GM03348 (cell line): ENCODE measurements at regions not wholly inside any gene's neighbourhood (a gene's known extent, or its start where the extent isn't known, plus 50 kb on each side); places are given as distances from the start of the nearest gene placed in this dataset.

Source experiments
- DNase-seq: peaks from one replicate; pipeline ENCODE4 v3.0.0; 2012; ENCODE audit warnings: low spot score

DNA sequence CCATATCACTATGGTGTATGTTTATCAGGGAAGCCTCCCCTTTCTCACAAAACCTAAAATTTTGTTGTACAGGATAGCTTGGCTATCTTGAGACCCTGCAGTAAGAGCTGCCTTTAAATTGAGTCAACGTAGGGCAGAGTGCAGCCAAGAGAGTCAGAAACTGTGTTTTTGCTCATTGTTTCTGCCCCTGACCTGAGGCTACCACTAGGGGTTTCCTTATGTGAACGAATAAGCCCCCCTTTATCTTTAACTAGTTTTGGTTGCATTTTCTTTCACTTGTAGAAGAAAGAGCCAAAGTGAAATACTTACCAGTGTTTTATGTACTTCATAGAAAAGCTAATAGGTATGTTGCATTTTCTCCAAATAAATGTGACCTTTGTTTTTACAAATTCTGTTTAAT is 149.9 kb upstream of the TMC3 start:
- DNase-seq, result no peak

DNA sequence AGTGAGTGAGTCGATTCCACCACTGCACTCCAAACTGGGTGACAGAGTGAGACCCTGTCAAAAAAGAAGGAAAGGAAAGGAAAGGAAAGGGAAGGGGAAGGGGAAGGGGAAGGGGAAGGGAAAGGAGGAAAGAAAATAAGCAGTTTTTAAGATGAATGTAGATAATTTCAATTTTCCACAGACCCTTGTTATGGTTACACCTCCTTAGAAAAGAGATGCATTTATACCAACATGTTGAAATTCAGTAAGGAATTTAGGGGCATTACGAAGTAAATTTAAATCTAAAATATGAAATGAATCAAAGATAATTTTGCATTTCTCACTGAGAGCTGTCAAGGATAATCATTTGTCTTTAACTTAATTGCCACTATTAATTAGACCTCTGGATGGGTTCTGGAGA is 146.5 kb upstream of the TMC3 start:
- no peak for DNase-seq

DNA sequence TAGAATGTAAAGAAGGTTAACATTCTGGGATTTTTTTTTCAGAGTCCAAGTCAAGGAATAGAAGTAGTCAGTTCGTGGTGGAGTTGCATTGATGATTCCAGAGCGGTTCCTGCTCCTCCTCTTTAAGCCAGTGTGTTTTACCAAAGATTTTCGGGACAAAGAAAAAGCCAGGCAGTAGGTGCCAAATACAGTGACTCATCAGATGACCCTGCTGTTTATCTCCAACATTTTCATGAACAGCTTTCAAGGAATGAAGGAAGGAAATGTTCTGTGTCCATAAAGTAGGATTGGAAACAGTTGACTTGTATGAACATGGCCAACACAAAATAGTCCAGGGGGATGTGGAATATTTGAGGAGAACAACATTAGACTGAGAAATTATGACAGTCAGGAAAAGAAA is 142.4 kb upstream of the TMC3 start:
- peak; percentile 35 for DNase-seq

DNA sequence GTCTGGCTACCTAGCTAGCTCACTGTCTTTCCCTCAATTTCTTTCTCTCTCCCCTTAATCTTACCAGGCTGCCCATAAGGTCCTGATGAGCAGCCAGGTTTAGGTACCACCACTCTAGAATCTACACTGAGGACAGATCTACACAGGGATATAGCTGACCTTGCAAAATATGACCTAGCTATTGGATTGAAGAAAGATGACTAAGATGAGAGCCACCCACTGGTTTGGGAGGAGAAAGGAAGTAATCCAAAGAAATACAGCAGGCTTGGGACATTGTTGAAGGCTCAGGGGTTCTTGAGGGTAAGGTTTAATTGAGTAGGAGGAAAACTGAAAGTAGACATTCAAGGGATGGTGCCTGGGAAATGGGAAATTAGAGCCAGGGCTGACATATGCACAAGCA is 142.0 kb upstream of the TMC3 start:
- peak; percentile 22 for DNase-seq

DNA sequence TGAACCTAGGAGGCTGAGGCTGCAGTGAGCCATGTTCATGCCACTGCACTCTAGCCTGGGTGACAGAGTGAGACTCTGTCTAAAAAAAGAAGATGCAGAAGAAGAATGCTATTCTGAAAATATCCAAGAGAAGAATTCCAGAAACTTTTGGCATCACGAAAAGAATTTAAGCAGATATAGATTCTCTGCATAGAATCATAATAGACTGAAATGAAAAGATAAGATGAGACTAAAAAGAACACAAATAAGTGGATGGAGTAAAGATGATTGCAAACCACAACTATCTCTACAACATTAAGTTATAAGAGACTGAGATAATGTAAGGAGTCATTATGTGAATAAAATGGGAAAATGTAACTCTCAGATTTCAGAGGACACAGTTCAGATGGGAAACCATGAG is 140.7 kb upstream of the TMC3 start:
- DNase-seq, result no peak

DNA sequence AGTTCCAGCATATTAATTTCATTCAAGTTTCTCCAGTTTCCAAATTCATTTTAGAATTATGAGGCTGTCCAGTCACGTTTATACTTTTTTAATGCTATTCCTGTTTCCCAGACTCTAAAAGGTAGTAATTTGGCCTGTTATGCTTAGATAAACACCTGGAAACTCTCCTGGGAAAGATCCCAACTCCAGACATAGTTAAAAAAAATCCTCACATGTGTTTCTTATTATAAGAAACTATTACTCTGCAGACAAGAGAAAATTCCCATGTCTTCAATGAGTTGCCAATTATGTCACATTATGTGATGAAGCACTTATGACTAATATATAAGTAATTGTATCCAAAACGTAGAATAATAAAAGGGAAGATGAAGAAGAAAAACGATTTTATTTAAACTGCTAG is 137.1 kb upstream of the TMC3 start:
- peak; percentile 31 for DNase-seq

DNA sequence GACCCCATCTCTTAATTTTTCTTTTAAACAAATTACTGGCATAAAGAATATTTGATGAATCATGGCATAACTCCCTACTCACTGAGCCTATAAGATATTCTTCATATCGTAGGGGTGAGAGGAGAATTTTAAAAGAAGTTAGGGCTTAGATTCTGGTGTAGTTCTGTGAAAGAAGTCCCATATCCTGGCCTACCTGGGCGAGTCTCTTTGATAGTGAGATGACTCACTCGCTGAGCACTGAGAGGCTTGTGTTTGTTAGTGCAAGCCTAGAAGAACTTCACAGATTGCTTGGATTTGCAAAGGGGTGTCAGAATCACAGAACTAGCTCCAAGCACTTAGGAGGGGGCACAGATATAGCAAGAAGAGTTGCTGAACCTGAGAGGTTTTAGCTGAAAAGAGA is 133.8 kb upstream of the TMC3 start:
- DNase-seq, result no peak

DNA sequence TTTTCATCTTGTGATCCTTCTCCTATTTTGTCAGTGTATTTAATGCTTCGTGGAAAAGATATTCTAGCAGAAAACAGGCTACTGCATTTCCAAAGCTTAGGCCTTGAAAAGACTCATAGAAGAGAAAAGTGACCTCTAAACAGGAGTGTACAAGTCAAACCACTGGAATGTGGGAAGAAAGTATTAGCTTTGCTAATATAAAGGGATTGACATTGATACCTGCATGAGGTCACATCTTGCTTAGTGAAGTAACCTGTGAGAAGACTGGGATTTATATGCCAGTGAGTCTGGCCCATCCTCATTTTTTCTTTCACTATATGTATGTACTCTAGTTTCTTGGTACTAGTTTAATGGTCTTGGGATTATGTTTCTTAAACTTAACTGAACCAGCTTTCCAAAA is 132.9 kb upstream of the TMC3 start:
- no peak for DNase-seq

DNA sequence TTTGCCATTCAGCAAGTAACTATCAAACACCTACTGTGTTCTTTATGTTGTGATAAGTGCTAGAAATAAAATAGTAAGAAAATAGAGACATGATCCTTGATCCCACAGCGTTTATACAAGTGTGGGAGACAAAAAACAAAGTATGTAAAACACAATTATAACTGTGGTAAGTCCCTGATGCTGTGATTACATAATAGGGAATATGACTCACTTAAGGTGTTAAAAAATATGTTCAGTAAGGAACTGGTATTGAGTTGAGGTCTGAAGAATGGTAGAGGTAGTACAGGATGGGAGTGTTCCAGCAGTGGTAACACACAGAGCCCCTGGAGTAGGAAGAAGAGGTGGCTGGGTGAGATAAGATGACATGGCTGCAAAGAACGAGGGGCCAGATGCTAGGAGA is 132.1 kb upstream of the TMC3 start:
- DNase-seq, result no peak

DNA sequence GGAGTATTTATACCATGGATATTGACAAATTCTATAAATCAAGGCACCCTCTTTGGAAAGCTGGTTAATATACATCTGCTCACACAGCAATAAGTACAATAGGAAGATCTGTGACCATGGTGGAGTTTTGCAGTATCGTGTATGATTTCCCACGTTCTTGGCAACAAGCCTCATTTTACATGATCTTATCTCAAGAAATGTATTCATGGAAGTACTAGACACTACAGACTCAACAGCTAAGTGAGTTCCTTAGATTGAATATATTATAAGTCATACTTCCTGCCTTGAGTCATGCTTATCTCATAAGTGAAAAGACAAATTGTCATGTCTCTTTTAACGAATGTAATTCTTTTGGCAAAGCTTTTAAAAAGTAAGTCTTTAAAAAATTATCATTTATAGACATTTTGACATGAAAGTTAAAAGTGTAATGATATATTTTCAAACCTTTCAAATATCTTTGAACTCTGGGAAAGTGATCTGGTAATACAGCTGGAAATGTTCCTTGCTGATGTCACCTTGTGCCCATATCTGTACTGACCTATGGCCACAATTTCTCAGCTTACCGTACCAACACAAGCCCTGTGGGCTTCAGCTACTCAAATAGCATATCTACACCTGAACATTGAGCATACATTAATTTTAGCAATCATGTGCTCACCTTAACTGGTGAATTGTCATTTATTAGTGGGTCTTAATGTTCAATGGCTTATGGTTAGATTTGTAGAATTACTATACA is 130.3 kb upstream of the TMC3 start:
- DNase-seq, result no peak

DNA sequence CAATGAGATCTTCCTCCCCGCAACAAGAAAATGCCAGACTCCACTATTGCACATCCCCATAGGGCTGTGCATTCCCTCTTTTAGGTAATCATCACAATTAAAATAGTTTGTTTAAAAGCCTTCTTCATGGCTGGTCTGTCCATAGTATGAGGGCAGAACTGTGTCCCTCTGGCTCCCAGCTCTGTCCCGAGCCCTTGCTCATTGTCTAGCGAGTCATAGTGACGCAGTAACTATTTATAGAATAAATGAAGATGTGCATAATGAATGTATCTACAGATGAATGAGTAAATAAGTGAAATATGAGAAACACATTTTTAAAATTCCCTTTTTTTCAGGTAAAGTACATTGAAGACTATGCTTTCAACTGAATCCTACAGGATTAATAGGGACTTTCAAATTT is 128.4 kb upstream of the TMC3 start:
- DNase-seq, result no peak

DNA sequence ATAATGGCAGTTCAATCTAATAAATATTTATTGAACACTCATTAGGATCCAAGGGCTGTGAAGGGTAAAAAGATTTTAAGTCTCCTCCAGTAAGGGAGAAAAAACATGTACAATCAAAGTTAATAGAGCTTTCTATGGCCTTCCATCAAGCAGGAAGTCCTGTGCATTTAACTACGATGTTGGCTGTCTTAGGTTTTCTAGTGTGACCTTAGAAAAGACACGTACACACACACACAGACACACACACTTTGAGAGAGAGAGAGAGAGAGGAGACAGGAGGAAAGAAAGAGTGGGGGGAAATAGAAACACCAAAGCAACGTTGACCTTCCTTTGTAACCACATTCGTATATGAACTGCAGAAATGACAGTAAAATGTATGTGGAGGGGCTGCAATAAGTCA is 126.1 kb upstream of the TMC3 start:
- DNase-seq, result no peak

DNA sequence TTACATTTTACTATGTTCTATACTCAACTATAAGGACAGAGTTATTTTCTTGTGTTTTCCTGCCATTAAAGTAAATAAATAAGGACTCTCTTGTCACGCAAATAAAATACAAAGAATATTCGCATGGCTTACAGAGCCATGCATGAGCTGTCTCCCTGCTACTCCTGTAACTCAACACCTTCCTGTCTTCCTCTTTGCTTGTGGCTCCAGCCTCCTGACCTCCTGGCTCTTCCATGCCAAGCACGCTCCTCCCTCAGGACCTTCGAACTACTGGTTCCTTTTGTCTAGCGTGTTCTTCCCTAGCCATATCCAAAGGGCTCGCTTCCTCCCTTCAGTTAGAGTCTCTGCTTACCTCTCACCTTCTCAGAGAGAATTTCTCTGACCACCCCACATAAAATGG is 124.3 kb upstream of the TMC3 start:
- DNase-seq, result no peak

DNA sequence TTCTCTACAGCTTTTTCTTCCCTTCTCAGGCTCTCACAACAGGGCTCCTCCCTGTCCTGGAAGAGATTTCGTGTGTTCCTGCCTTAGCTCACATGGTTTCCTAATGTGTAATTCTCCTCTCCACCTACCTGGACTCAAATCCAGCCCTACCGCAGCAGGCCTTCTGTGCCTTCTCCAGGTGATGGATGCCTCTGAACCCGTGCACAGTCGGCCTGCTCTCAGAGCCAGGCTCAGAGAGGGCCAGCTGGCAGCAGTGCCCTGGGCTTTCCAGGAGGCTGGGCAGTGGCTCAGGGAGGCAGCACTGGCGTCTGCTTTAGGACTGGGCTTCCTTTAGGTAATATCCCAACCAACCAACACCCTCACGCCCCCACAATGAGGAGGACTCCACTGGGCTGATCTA is 123.2 kb upstream of the TMC3 start:
- no peak for DNase-seq

DNA sequence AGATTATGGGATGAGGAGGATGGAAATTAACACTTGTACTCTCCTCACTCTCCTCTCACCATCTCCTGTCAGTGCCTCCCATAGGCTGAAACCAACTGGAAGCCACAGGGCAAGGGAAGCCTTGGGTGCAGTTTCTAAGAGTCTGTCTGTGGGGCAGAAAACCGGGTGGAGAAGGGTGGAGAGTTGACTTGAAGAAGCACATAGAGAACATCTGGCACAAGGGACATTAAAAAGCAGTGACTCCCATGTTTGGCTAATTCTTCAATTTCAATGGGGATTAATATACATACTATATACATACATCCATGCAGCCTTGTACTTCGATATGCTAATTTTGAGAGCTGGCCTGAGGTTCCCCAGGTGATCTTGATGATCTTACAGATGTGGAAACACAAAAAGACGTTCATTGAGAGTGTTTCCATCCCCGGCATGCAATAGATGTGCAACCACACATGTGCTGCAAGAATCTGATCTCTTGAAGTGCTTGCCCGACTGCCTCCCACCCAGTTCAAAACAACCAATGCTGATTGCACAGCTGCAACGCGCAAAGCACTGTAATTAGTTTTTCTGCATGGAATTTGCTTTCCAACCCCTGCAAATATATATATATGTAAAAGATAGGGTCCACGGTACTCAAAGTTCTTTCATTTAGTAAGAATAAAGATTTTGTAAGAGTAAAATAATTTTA is 121.9 kb upstream of the TMC3 start:
- DNase-seq, result no peak

DNA sequence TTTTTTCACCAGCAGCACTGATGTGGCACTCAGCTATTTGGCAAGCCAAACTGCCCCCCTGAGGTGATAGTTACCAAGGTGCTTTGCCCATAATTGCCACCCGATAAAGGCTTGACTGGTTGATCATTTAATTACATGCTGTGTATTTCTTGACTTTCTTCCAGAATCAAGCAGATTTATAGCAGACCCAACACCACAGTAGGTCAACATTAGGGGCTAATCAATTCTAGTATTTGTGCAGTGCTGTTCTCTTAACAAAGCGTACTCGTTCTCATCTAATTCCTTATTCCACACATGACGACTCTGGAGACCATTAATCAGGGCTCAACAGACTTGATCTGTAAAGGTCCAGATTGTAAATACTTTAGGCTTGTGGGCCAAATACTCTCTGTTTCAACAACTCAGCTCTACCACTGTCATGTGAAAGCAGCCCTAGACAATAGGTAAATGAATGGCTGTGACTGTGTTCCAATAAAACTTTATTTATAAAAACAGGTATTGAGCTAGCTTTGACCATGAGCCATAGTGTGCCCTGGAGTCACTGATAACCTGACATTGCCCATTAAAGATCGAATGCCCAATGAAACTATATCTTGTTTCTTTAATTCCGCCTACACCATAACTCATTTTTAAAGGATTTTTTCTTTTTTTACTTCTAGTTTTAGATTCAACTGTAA is 119.1 kb upstream of the TMC3 start:
- DNase-seq, result no peak

DNA sequence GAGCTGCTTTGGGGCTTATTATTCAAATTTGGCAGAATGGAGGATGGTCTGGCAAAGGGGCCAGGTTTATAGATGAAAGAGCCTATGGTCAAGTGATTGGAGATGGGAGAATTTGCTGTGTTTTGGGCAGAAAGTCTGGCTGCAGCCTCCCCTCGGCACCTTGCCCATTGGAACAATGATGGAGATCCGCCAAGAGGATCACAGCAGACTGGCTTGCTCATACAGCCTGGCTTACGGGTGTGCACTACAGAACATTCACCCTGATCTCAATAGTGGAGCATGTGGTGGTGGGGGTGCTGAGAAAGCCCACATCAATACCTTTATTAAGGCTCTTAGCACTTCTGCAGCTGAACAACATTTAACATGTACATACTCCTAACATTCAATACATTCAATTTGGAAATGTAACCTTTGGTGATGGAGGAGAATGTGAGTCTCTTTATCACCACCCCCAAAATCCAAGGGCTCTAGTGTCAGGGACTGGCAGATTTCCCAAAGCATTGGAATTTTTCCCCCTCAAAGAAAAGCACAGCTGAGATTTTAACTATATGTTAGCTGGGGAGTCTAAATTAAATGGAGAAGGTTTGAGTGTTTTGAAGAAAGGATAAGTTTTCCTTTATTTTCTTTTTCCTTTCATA is 118.4 kb upstream of the TMC3 start:
- DNase-seq, result peak; percentile 47

DNA sequence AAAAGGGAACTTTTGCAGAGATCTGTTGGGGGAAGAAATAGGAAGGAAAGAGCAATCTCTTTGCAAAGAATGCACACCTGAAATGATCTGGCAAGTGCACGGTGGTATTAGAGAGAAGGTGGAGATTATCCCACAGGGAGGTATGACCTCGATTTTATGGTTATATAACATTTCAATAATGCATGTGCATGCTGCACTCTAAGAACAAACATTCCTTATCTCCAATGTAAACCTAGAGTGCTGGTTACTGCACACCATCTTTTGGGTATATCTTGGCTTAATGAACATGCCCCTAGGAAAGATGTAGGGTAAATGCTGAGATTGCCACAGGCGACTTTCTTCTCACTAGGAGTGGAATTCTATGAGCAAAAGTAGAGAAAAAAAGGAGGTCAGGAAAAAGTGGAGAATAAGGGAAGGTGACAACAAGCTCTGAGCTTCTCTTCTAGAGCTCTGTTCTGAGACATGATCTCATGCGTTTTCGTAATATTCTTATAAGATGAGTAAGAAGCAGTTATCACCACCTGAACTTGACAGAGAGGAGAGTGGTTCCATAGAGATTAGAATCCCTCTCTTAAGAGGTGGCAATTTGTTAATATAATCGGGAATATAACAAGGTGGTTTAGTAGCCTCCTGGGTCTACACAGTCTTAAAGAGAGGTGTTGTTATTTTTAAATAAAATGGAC is 117.5 kb upstream of the TMC3 start:
- DNase-seq, result no peak

DNA sequence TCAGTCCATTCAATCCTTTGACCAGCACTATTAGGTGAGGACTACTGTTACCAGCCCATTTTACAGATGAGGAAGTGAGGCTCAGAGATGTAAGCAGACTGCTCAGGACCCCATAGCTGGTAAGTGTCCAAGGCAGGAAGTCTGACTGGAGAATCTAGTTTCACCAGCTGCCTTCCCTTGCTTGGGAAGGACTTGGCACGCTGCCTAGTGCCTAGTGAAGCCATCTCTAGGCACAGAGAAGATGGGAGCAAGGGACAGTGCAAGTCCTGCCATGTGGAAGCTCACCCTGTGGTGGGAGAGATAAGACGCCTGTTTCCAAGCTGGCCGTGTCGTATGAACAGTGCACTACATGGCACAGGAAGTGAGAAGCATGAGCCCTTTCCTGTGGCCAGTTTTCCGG is 111.8 kb upstream of the TMC3 start:
- no peak for DNase-seq

DNA sequence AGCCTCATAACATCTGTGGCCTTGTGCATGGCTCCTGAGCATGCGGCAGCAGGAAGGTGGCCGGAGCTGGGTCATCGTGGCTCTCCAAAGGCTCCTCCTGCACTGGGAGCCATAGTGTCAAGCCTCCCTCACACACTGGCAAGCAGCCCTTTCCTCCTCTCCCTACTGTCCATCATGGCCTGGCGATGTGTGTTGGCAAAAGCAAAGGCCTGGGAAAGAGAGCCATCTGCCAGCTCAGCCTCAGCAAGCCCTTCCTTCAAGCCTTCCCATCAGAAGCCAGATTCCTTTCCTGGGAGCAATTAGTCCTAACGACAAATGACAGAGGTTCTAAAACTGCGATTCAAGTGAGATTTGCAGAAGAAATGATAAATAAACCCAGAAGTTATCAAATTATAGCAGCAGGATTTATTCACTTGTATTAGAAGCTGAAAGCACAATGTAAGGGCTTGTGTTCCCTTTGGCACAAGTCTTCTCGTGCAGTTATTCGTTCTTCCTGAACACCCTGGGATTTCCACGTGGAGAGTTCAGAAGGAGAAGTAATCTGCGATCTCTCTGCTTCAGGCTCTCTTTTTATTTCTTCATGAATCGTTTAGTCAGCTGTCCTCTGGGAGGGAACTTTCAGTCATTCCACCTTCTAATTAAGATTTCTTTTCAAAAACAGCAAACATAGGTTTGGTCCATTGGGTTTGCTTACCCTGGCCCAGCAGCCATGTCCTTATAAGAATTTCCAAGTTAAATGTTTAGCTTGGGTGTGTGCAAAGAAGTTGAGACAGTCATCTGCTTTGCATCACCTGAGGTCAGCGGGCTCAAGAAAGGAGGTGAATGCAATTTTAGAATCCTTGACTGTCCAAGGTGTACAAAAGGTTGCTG is 110.3 kb upstream of the TMC3 start:
- no peak for DNase-seq

DNA sequence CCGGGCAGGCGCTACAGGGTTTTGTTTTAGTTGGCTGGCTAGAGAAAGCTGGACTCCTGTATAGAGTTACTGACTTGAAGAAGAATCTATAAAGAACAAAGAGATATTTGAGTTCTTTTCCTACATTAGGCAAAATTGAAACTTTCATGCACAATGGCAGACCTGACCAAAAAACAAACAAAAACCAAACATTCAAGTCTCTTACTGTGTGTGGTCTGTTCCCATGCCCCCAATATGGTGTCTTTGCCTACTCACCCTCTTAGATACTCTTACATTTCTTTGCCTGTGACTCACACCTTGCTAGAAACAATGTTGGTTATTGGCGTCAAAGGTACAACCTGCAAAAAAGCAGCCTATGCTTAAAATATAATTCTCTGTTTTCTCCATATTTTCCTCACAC is 109.5 kb upstream of the TMC3 start:
- no peak for DNase-seq
